Breast epithelium (tissue), 3 donors: ENCODE measurements at regions not wholly inside any gene's neighbourhood (a gene's known extent, or its start where the extent isn't known, plus 50 kb on each side); places are given as distances from the start of the nearest gene placed in this dataset.

Experiments used
- POLR2AphosphoS5 ChIP-seq, 3 donors: sonication (generic); formaldehyde crosslinking; IDR thresholded peaks; one replicate each; pipeline ENCODE4 v1.6.1; 2017; ENCODE audit warnings: antibody characterized with exemption in 3 of 3
- TF ChIP-seq, protein P1 (sequence below), 3 donors: fragments of 450-650 bp; IDR thresholded peaks; one replicate each; pipeline ENCODE4 v1.5.1; 2016 to 2017; ENCODE audit warnings: antibody characterized with exemption in 3 of 3, mild to moderate bottlenecking in 3 of 3, moderate library complexity in 3 of 3

DNA sequence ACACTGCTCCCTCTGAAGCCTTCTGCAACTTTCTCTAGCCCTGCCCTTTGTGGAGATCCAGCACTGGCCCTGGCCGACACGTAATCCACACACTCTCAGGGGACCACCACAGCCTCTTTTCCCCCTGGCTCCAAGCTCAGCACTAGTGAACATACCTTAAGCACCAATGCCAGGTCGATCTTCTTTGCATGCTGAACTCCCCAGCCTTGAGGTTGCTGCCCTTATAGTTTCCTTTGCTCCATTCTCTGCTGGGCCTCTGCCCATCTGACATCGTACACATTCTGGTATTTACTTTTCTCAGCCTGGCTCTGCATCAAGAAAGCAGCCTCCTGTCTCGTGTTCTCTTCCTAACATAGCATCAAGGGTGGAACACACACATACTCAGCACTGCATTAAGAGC, 361.5 kb downstream of the LPIN1 start:
- TF ChIP-seq POLR2AphosphoS5 (IDR thresholded peaks at IDR 0.05), result no peak
- TF ChIP-seq, protein P1, sequence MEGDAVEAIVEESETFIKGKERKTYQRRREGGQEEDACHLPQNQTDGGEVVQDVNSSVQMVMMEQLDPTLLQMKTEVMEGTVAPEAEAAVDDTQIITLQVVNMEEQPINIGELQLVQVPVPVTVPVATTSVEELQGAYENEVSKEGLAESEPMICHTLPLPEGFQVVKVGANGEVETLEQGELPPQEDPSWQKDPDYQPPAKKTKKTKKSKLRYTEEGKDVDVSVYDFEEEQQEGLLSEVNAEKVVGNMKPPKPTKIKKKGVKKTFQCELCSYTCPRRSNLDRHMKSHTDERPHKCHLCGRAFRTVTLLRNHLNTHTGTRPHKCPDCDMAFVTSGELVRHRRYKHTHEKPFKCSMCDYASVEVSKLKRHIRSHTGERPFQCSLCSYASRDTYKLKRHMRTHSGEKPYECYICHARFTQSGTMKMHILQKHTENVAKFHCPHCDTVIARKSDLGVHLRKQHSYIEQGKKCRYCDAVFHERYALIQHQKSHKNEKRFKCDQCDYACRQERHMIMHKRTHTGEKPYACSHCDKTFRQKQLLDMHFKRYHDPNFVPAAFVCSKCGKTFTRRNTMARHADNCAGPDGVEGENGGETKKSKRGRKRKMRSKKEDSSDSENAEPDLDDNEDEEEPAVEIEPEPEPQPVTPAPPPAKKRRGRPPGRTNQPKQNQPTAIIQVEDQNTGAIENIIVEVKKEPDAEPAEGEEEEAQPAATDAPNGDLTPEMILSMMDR (IDR thresholded peaks at IDR 0.05), result no peak
